Mesodermal cell (in vitro differentiated cells): ENCODE measurements at regions not wholly inside any gene's neighbourhood (a gene's known extent, or its start where the extent isn't known, plus 50 kb on each side); places are given as distances from the start of the nearest gene placed in this dataset.

Experiments used
- H3K27ac ChIP-seq: 2 replicates; pipeline ENCODE4 v1.7.0; 2013; ENCODE audit warnings: mild to moderate bottlenecking, low read depth, low read length, moderate library complexity; ENCODE audit not compliant: severe bottlenecking
- H3K36me3 ChIP-seq: 2 replicates; pipeline ENCODE4 v1.7.1; 2013; ENCODE audit warnings: mild to moderate bottlenecking, low read length, moderate library complexity; ENCODE audit not compliant: control insufficient read depth, insufficient read depth
- H3K4me1 ChIP-seq: one replicate; pipeline ENCODE4 v1.7.1; 2013; ENCODE audit warnings: mild to moderate bottlenecking, low read length; ENCODE audit not compliant: insufficient read depth, control insufficient read depth, poor library complexity, severe bottlenecking
- H3K4me3 ChIP-seq: 2 replicates; pipeline ENCODE4 v1.7.0; 2013; ENCODE audit warnings: low read length, control low read depth, mild to moderate bottlenecking; ENCODE audit not compliant: insufficient read depth, poor library complexity, severe bottlenecking; ENCODE audit errors: extremely low read depth
- H3K9me3 ChIP-seq: 2 replicates; pipeline ENCODE4 v1.7.1; 2013; ENCODE audit warnings: mild to moderate bottlenecking, low read length, moderate library complexity; ENCODE audit not compliant: control insufficient read depth
- WGBS, 2 experiments: methylation state at CpG; one replicate each; pipeline ENCODE4 v1.1.5; 2013; ENCODE audit warnings: missing lambda C conversion rate in 2 of 2; ENCODE audit not compliant: insufficient coverage in 2 of 2; 5-methylcytosine and 5-hydroxymethylcytosine counted together

DNA sequence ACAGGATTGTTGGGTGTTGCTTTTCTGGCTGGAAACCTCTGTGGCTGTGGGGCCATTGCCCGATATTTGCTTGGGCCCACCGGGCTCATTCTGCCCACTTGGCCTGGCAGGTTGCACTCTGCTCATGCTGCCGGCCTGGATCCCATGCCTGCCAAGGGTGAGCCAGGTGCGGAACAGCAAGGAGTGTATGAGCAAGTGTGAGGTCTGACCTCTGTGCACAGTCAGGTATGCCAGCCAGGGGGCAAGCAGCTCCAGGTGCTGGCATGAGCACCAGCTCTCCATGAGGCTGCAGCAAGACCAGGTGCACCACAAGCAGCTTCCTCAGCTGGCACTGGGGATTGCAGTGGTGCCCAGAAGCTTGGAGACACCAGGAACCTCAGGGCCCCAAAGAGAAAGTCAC lies 65.4 kb upstream of the KIF5B start:
- Histone ChIP-seq H3K9me3 (peaks cover 6% of the 10 kb centered on the region), H3K36me3 (no peaks in the 10 kb centered on the region), H3K4me1 (peaks cover 8% of the 10 kb centered on the region), H3K27ac (no peak overlapping the region), H3K4me3 (no peak overlapping the region)
- WGBS, 2 experiments: 98 to 100% methylated on average over 4 of the region's 4 CpGs

DNA sequence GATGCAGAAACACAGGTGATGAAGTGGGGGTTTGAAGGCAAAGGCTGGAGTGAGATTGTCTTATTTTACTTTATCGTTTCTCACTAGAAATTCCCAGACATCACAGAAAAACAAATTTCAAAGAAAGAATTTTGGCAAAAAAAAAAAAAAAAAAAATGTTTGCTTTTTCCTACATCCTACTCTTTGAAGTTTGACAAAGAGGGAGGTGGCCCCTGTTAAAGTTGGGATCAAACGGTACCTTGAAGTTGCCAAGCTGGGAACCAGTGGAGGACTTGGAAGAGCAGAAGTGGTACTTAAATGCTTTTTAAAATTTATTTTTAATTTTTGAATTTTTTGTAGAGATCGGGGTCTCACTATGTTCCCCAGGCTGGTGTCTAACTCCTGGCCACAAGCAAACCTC lies 63.9 kb upstream of the KIF5B start:
- peaks cover 6% of the 10 kb centered on the region for H3K9me3 ChIP-seq
- peaks cover 2% of the 10 kb centered on the region for H3K4me1 ChIP-seq
- WGBS, 2 experiments: 89% methylated on average over 1 of the region's 3 CpGs; no CpG with 5 or more reads in 1 of the 2 experiments
- H3K27ac ChIP-seq: no peak overlapping the region
- H3K36me3 ChIP-seq: no peaks in the 10 kb centered on the region
- H3K4me3 ChIP-seq: no peak overlapping the region

DNA sequence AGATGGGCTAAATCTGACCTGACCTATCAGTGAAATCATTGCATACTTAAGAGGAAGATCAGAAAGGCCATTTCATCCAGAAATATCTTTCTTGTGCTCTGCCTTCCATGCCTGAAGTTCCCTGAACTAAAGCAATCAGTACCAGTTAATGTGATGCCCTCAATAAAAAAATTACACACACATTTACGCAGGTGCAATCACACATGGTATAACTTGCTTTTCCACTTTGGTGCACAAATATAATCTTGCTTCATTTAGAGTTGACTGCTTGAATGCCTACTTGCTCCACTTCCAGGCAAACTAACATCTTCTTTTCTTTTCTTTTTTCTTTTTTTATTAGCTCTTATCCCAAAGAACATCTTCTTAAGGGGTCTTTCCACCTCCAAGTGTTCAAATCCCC lies 58.3 kb upstream of the KIF5B start:
- H3K27ac ChIP-seq: no peak overlapping the region
- no peaks in the 10 kb centered on the region for H3K36me3 ChIP-seq
- WGBS, 2 experiments: 0% methylated on average over 1 of the region's 1 CpG
- H3K4me3 ChIP-seq: no peak overlapping the region
- no peaks in the 10 kb centered on the region for H3K4me1 ChIP-seq
- H3K9me3 ChIP-seq: peaks cover 5% of the 10 kb centered on the region

DNA sequence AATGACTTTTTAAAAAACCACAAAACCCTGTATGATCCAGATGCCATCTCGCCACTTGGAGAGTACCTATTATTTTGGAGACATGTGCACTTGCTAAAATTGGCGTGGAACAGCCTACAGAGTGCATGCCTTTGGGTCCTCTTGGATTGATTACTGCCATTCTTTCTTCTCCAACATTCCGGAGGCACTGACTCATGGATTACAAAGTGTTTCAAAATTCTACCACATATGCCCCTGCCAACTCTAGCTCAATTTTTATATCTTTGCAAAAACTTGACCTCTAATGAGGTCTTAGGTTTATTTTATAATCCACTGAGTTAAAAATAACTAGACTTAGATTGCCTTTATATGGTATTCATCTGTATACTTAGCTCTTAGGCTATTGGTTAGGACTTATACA lies 55.8 kb upstream of the KIF5B start:
- H3K27ac ChIP-seq: no peak overlapping the region
- H3K4me3 ChIP-seq: no peak overlapping the region
- H3K4me1 ChIP-seq: no peaks in the 10 kb centered on the region
- 90 to 100% methylated on average over 2 to 3 of the region's 3 CpGs for WGBS, 2 experiments
- peaks cover 5% of the 10 kb centered on the region for H3K9me3 ChIP-seq
- no peaks in the 10 kb centered on the region for H3K36me3 ChIP-seq

DNA sequence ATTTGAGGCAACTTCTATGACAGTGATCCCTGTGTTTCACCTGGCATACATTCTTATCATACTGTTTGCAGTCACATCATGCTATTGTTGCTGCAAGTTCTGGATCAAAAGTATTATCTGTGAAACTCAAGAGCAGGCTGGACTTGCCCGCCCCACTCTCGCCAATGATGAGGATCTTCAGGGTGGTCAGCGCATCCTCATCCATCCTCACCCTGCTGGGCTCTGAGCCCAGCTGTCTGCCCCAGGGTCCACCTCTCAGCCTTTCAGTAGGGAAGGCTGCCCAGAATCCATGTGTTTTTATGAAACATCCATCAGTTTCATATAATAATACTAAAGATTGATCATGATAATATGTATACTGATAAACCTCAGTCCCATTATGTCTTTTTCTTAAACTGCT lies 55.4 kb upstream of the KIF5B start:
- Histone ChIP-seq H3K36me3 (no peaks in the 10 kb centered on the region), H3K9me3 (peaks cover 5% of the 10 kb centered on the region), H3K4me1 (no peaks in the 10 kb centered on the region), H3K27ac (no peak overlapping the region), H3K4me3 (no peak overlapping the region)
- WGBS, 2 experiments: 88 to 100% methylated on average over 3 of the region's 3 CpGs

DNA sequence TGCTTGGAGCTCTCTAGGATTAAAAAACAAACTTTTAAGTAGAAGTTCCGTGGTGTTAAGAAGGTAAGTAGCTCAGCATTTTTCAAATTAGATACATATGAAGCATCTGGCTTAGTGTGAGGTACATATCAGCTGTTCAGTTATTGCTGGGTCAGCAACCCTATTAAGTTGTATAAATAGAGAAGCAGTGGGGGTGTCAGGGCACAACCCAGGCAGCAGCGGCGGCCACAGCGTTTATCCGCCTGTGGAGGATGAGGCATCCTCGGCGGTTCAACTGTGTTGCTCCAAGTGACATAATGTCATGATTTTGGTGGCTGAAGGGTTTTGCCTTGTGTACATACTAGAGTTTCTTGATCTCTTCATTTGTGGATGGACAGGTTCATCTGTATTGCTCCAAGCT lies 54.6 kb upstream of the KIF5B start:
- no peak overlapping the region for H3K27ac ChIP-seq

DNA sequence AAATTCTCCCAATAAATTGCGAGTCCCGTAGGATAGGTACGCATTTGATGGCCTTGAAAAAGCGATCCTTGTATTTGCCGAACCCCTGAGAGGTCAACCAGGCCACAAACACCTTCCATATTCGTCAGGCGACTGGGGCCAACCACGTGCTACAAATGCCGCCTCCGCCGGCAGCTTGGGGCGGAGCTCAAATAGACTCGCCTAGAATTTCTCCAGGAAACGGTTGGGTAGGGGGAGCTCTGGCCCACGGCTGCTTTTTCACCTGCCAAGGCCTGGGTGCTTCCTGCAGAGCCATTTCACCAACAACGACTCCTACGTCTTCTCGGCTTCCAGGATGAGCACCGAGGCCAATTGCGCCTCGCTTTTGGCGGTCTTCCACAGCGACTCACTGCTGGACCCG lies 53.4 kb upstream of the KIF5B start:
- Histone ChIP-seq H3K4me1 (no peaks in the 10 kb centered on the region), H3K36me3 (no peaks in the 10 kb centered on the region), H3K9me3 (peaks cover 5% of the 10 kb centered on the region), H3K4me3 (no peak overlapping the region), H3K27ac (no peak overlapping the region)
- 89 to 91% methylated on average over 23 of the region's 24 CpGs for WGBS, 2 experiments

More for the DNA sequence above, 54.6 kb upstream of the KIF5B start:
- no peaks in the 10 kb centered on the region for H3K4me1 ChIP-seq
- H3K36me3 ChIP-seq: no peaks in the 10 kb centered on the region
- peaks cover 5% of the 10 kb centered on the region for H3K9me3 ChIP-seq
- no peak overlapping the region for H3K4me3 ChIP-seq
- WGBS, 2 experiments: 100% methylated on average over 1 to 6 of the region's 7 CpGs
